IMR-90 (cell line): ENCODE measurements at regions not wholly inside any gene's neighbourhood (a gene's known extent, or its start where the extent isn't known, plus 50 kb on each side); places are given as distances from the start of the nearest gene placed in this dataset.

Experiments
- ATAC-seq: fragments of 200-7000 bp; cut with Tn5 transposase; 2 replicates; pipeline ENCODE4 v1.9.1; 2020; ENCODE audit warnings: low read depth, mild to moderate bottlenecking, moderate library complexity
- BruUV-seq: library from RNA; stranded (reverse); fragments of 400-500 nt; replicated peaks from 2 replicates; lab custom pipeline; 2021; lab: Mats Ljungman, UMichigan
- CTCF ChIA-PET: fragments of 300-600 bp; formaldehyde crosslinking; extraction: SDS; loops from one replicate; lab custom pipeline; 2021; ENCODE audit warnings: antibody characterized with exemption; lab: Yijun Ruan, JAX
- POLR2A ChIA-PET: fragments of 300-600 bp; sonication (Branson Sonifier 250); formaldehyde crosslinking; loops from one replicate; lab custom pipeline; 2022; ENCODE audit warnings: antibody characterized with exemption; ENCODE audit not compliant: unreplicated experiment; lab: Charles Lee
- DNase-seq: peaks from one replicate; pipeline ENCODE4 v3.0.0; 2013
- H2AFZ ChIP-seq: replicated peaks from 2 replicates; pipeline ENCODE3; 2013; ENCODE audit warnings: low read length, mild to moderate bottlenecking; ENCODE audit not compliant: poor library complexity
- H2AK5ac ChIP-seq: 2 replicates; pipeline ENCODE4 v1.6.1; 2013; ENCODE audit warnings: low read depth, low read length, inconsistent platforms
- H2AK9ac ChIP-seq: replicated peaks from 2 replicates; pipeline ENCODE3; 2013; ENCODE audit warnings: mild to moderate bottlenecking, low read depth, low read length, moderate library complexity; ENCODE audit not compliant: poor library complexity
- H2BK120ac ChIP-seq: 2 replicates; pipeline ENCODE4 v1.6.1; 2013; ENCODE audit warnings: low read depth, low read length, inconsistent platforms
- H2BK15ac ChIP-seq: 3 replicates; pipeline ENCODE4 v1.6.1; 2013; ENCODE audit warnings: low read depth, low read length, inconsistent platforms
- H2BK20ac ChIP-seq: 2 replicates; pipeline ENCODE4 v1.6.1; 2013; ENCODE audit warnings: low read depth, mild to moderate bottlenecking, inconsistent platforms, low read length, moderate library complexity
- H2BK5ac ChIP-seq: 2 replicates; pipeline ENCODE4 v1.6.1; 2013; ENCODE audit warnings: mild to moderate bottlenecking, low read depth, low read length, inconsistent platforms; ENCODE audit not compliant: poor library complexity, severe bottlenecking
- H3K14ac ChIP-seq: replicated peaks from 2 replicates; pipeline ENCODE4 v1.6.1; 2013; ENCODE audit warnings: low read depth, low read length, inconsistent platforms
- H3K18ac ChIP-seq: 2 replicates; pipeline ENCODE4 v1.6.1; 2013; ENCODE audit warnings: low read depth, low read length, control low read depth
- H3K23ac ChIP-seq: 2 replicates; pipeline ENCODE4 v1.6.1; 2013; ENCODE audit warnings: low read depth, low read length, inconsistent platforms
- H3K27ac ChIP-seq: 2 replicates; pipeline ENCODE4 v1.5.1; 2013; ENCODE audit warnings: mild to moderate bottlenecking, control low read depth, low read length; ENCODE audit not compliant: insufficient read depth
- H3K27me3 ChIP-seq: 2 replicates; pipeline ENCODE4 v1.6.1; 2013; ENCODE audit warnings: low read length; ENCODE audit not compliant: control insufficient read depth, insufficient read depth
- H3K36me3 ChIP-seq: 2 replicates; pipeline ENCODE4 v1.6.1; 2013; ENCODE audit warnings: low read length, mixed read lengths; ENCODE audit not compliant: control insufficient read depth, insufficient read depth
- H3K4ac ChIP-seq: 2 replicates; pipeline ENCODE4 v1.6.1; 2013; ENCODE audit warnings: low read depth, low read length, inconsistent platforms
- H3K4me1 ChIP-seq: 2 replicates; pipeline ENCODE4 v1.6.1; 2013; ENCODE audit warnings: low read length, mixed read lengths; ENCODE audit not compliant: control insufficient read depth, insufficient read depth
- H3K4me2 ChIP-seq: 2 replicates; pipeline ENCODE4 v1.6.1; 2013; ENCODE audit warnings: low read depth, mild to moderate bottlenecking, control low read depth, low read length, moderate library complexity
- H3K4me3 ChIP-seq: 2 replicates; pipeline ENCODE4 v1.5.1; 2013; ENCODE audit warnings: low read depth, mild to moderate bottlenecking, control low read depth, low read length, moderate library complexity; ENCODE audit not compliant: insufficient read depth
- H3K56ac ChIP-seq: 2 replicates; pipeline ENCODE4 v1.6.1; 2013; ENCODE audit warnings: low read length, inconsistent platforms; ENCODE audit not compliant: insufficient read depth; ENCODE audit errors: extremely low read depth
- H3K79me1 ChIP-seq, 2 experiments: 2 replicates each; pipeline ENCODE4 v1.6.1; 2013; ENCODE audit warnings: low read length in 2 of 2, inconsistent platforms in 1 of 2, low read depth in 1 of 2
- H3K9ac ChIP-seq: 2 replicates; pipeline ENCODE4 v1.6.1; 2013; ENCODE audit warnings: low read depth, low read length, control low read depth
- H3K9me1 ChIP-seq: 2 replicates; pipeline ENCODE4 v1.6.1; 2013; ENCODE audit warnings: low read length, inconsistent platforms; ENCODE audit not compliant: insufficient read depth
- H3K9me3 ChIP-seq: 2 replicates; pipeline ENCODE4 v1.6.1; 2013; ENCODE audit warnings: low read length; ENCODE audit not compliant: control insufficient read depth, insufficient read depth
- H4K20me1 ChIP-seq: 2 replicates; pipeline ENCODE4 v1.6.1; 2013; ENCODE audit warnings: low read length, inconsistent platforms; ENCODE audit not compliant: insufficient read depth
- H4K5ac ChIP-seq: 2 replicates; pipeline ENCODE4 v1.6.1; 2013; ENCODE audit warnings: mild to moderate bottlenecking, low read depth, low read length, control low read depth
- H4K8ac ChIP-seq, 2 experiments: 2 replicates each; pipeline ENCODE4 v1.6.1; 2013; ENCODE audit warnings: low read depth in 2 of 2, low read length in 2 of 2, control low read depth in 1 of 2, inconsistent platforms in 1 of 2
- H4K91ac ChIP-seq: 2 replicates; pipeline ENCODE4 v1.6.1; 2013; ENCODE audit warnings: low read depth, low read length, inconsistent platforms; ENCODE audit not compliant: insufficient read depth
- BHLHE40 ChIP-seq: fragments of 150-350 bp; IDR thresholded peaks from 2 replicates; pipeline ENCODE4 v1.6.1; 2016; ENCODE audit warnings: mild to moderate bottlenecking, low read depth, low read length
- CEBPB ChIP-seq: IDR thresholded peaks from 2 replicates; pipeline ENCODE4 v1.6.1; 2012; ENCODE audit warnings: low read depth, low read length, improper control_type of control experiment
- CHD1 ChIP-seq: IDR thresholded peaks from 2 replicates; pipeline ENCODE4 v1.6.1; 2012; ENCODE audit warnings: low read depth, low read length, improper control_type of control experiment
- ELK1 ChIP-seq: fragments of 150-350 bp; IDR thresholded peaks from 2 replicates; pipeline ENCODE4 v1.6.1; 2016; ENCODE audit warnings: low read depth, mild to moderate bottlenecking, low read length, moderate library complexity, borderline replicate concordance
- FOS ChIP-seq: fragments of 150-350 bp; IDR thresholded peaks from 2 replicates; pipeline ENCODE4 v1.6.1; 2016; ENCODE audit warnings: low read depth, low read length
- MAFK ChIP-seq: IDR thresholded peaks from 2 replicates; pipeline ENCODE4 v1.6.1; 2012; ENCODE audit warnings: low read depth, low read length, improper control_type of control experiment
- MAZ ChIP-seq: IDR thresholded peaks from 2 replicates; pipeline ENCODE4 v1.6.1; 2012; ENCODE audit warnings: low read depth, mild to moderate bottlenecking, low read length, improper control_type of control experiment, moderate library complexity, borderline replicate concordance
- MXI1 ChIP-seq: IDR thresholded peaks from 2 replicates; pipeline ENCODE4 v1.6.1; 2012; ENCODE audit warnings: low read depth, mild to moderate bottlenecking, low read length, moderate library complexity, borderline replicate concordance
- NFE2L2 ChIP-seq: fragments of 150-350 bp; IDR thresholded peaks from 2 replicates; pipeline ENCODE4 v1.6.1; 2016; ENCODE audit warnings: low read depth, mild to moderate bottlenecking, low read length
- POLR2A ChIP-seq: IDR thresholded peaks from 2 replicates; pipeline ENCODE4 v1.6.1; 2012; ENCODE audit warnings: mild to moderate bottlenecking, low read depth, low read length
- RAD21 ChIP-seq: IDR thresholded peaks from 2 replicates; pipeline ENCODE4 v1.6.1; 2012; ENCODE audit warnings: low read length, improper control_type of control experiment
- RCOR1 ChIP-seq: IDR thresholded peaks from 2 replicates; pipeline ENCODE4 v1.6.1; 2012; ENCODE audit warnings: mild to moderate bottlenecking, low read length, improper control_type of control experiment; ENCODE audit not compliant: insufficient replicate concordance
- RFX5 ChIP-seq: IDR thresholded peaks from 2 replicates; pipeline ENCODE4 v1.8.0; 2012; ENCODE audit warnings: low read depth, mild to moderate bottlenecking, low read length, moderate library complexity
- SMC3 ChIP-seq: fragments of 150-350 bp; IDR thresholded peaks from 2 replicates; pipeline ENCODE4 v1.6.1; 2016; ENCODE audit warnings: low read depth, mild to moderate bottlenecking, antibody characterized with exemption, low read length, moderate library complexity
- WGBS, 2 experiments: methylation state at CpG; one replicate each; pipeline versions ENCODE4 v1.1.5 to v1.1.7; 2013; ENCODE audit warnings: missing lambda C conversion rate in 2 of 2; ENCODE audit not compliant: insufficient read length in 1 of 2; ENCODE audit errors: extremely low coverage in 2 of 2; 5-methylcytosine and 5-hydroxymethylcytosine counted together
- dilution Hi-C: fragments of 300-500 bp; cut with HindIII; formaldehyde crosslinking; loops from one replicate; pipeline ENCODE4 v1.14.3; 2018; ENCODE audit warnings: low sequenced_read_pairs; ENCODE audit not compliant: unreplicated experiment
- in situ Hi-C: fragments of 300-500 bp; cut with MboI; formaldehyde crosslinking; loops from 3 replicates; pipeline ENCODE4 v1.14.3; 2019; ENCODE audit warnings: low sequenced_read_pairs, inconsistent platforms, mixed read lengths
- intact Hi-C: fragments of 100-400 bp; cut with micrococcal nuclease; formaldehyde crosslinking; loops from 2 replicates; pipeline ENCODE4 v1.10.0; 2022
- TF ChIP-seq, protein P1 (sequence below): fragments of 150-350 bp; IDR thresholded peaks from 2 replicates; pipeline ENCODE4 v1.6.1; 2017; ENCODE audit warnings: mild to moderate bottlenecking, antibody characterized with exemption, low read length, low read depth
- TF ChIP-seq, protein P2 (sequence below): conservative IDR thresholded peaks from 2 replicates; pipeline ENCODE4 v1.5.1; 2012; ENCODE audit warnings: mild to moderate bottlenecking, low read depth, low read length, improper control_type of control experiment

DNA sequence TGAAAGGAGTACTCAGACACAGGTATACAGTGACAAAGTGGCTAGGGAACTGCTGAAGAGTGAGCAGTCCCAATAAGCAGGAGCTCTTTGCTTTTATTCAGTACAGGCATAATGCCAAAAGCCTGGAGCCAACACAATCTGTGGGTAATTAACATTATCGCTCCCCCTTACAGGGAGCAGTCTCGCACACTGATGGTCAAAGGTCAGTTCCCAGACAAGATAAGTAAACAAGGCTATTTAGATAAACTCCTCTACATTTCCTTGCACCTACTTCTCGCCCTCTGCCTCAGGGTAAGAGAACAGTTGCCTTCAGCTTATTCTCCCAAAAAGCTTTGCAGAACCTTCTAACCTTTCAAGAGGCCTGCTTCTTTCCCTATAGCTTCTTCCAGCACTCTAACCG, 73.9 kb upstream of the TAF9B start:
- H3K4me1 ChIP-seq: no peaks in the 10 kb centered on the region
- H3K27me3 ChIP-seq: no peaks in the 10 kb centered on the region
- no peak overlapping the region for H4K91ac ChIP-seq
- no peaks in the 10 kb centered on the region for H4K20me1 ChIP-seq
- in situ Hi-C loops: no loop called here
- no peak overlapping the region for H2AK5ac ChIP-seq
- H3K4me2 ChIP-seq: no peak overlapping the region
- ATAC-seq (no peak), DNase-seq (no peak)
- no peaks in the 10 kb centered on the region for H3K79me1 ChIP-seq
- no peak overlapping the region for H3K9ac ChIP-seq
- H3K9me3 ChIP-seq: 0 out of 2 replicates have a peak, but pooled peaks cover 2% of the 10 kb centered on the region
- no peak overlapping the region for H3K4ac ChIP-seq
- BruUV-seq: no TSS peak
- ChIA-PET CTCF (no interaction called here), POLR2A (no interaction called here)
- H4K5ac ChIP-seq: no peak overlapping the region
- H3K56ac ChIP-seq: no peak overlapping the region
- 55% methylated on average over 2 of the region's 4 CpGs; no CpG with 5 or more reads in 1 of the 2 experiments for WGBS, 2 experiments
- no peak overlapping the region for H3K27ac ChIP-seq
- H2BK120ac ChIP-seq: no peak overlapping the region
- H3K14ac ChIP-seq: no peak overlapping the region
- H2AFZ ChIP-seq: no peak overlapping the region
- H2BK15ac ChIP-seq: no peak overlapping the region
- H3K4me3 ChIP-seq: no peak overlapping the region
- TF ChIP-seq POLR2A (no peak), ELK1 (no peak), MAFK (no peak), RCOR1 (no peak), SMC3 (no peak), NFE2L2 (no peak), MXI1 (no peak), CEBPB (no peak), BHLHE40 (no peak), RFX5 (no peak), RAD21 (no peak), MAZ (no peak), FOS (no peak), CHD1 (no peak)
- TF ChIP-seq, protein P1, sequence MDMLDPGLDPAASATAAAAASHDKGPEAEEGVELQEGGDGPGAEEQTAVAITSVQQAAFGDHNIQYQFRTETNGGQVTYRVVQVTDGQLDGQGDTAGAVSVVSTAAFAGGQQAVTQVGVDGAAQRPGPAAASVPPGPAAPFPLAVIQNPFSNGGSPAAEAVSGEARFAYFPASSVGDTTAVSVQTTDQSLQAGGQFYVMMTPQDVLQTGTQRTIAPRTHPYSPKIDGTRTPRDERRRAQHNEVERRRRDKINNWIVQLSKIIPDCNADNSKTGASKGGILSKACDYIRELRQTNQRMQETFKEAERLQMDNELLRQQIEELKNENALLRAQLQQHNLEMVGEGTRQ: no peak
- TF ChIP-seq, protein P2, sequence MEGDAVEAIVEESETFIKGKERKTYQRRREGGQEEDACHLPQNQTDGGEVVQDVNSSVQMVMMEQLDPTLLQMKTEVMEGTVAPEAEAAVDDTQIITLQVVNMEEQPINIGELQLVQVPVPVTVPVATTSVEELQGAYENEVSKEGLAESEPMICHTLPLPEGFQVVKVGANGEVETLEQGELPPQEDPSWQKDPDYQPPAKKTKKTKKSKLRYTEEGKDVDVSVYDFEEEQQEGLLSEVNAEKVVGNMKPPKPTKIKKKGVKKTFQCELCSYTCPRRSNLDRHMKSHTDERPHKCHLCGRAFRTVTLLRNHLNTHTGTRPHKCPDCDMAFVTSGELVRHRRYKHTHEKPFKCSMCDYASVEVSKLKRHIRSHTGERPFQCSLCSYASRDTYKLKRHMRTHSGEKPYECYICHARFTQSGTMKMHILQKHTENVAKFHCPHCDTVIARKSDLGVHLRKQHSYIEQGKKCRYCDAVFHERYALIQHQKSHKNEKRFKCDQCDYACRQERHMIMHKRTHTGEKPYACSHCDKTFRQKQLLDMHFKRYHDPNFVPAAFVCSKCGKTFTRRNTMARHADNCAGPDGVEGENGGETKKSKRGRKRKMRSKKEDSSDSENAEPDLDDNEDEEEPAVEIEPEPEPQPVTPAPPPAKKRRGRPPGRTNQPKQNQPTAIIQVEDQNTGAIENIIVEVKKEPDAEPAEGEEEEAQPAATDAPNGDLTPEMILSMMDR: no peak
- no peaks in the 10 kb centered on the region for H3K36me3 ChIP-seq
- intact Hi-C loops: no loop called here
- no peak overlapping the region for H4K8ac ChIP-seq
- no peak overlapping the region for H3K23ac ChIP-seq
- dilution Hi-C loops: no loop called here
- no peak overlapping the region for H2BK20ac ChIP-seq
- H3K9me1 ChIP-seq: no peaks in the 10 kb centered on the region
- H2AK9ac ChIP-seq: no peak overlapping the region
- no peak overlapping the region for H3K18ac ChIP-seq
- H2BK5ac ChIP-seq: no peak overlapping the region
